ENCODE measurements at regions not wholly inside any gene's neighbourhood (a gene's known extent, or its start where the extent isn't known, plus 50 kb on each side); places are given as distances from the start of the nearest gene placed in this dataset.

GRCh38 chr6:135748189-135748588 is 103.3 kb upstream of the PDE7B start:
- no peak overlapping the region for H3K4me3 ChIP-seq (ENCODE audit: low read depth, low read length)
- TF ChIP-seq, protein P1, sequence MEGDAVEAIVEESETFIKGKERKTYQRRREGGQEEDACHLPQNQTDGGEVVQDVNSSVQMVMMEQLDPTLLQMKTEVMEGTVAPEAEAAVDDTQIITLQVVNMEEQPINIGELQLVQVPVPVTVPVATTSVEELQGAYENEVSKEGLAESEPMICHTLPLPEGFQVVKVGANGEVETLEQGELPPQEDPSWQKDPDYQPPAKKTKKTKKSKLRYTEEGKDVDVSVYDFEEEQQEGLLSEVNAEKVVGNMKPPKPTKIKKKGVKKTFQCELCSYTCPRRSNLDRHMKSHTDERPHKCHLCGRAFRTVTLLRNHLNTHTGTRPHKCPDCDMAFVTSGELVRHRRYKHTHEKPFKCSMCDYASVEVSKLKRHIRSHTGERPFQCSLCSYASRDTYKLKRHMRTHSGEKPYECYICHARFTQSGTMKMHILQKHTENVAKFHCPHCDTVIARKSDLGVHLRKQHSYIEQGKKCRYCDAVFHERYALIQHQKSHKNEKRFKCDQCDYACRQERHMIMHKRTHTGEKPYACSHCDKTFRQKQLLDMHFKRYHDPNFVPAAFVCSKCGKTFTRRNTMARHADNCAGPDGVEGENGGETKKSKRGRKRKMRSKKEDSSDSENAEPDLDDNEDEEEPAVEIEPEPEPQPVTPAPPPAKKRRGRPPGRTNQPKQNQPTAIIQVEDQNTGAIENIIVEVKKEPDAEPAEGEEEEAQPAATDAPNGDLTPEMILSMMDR (IDR thresholded peaks at IDR 0.05; ENCODE audit: insufficient read depth, low read depth, low read length): no peak
- no peak for DNase-seq (ENCODE audit: low read depth)

- no peak for DNase-seq (ENCODE audit: low read depth)
- no peak overlapping the region for H3K4me3 ChIP-seq (ENCODE audit: low read depth, low read length)
- TF ChIP-seq, protein P1 (IDR thresholded peaks at IDR 0.05; ENCODE audit: insufficient read depth, low read depth, low read length): no peak
Observed at GRCh38 chr6:135750081-135750480, 101.4 kb upstream of the PDE7B start.

- no peak for DNase-seq (ENCODE audit: low read depth)
- TF ChIP-seq, protein P1 (IDR thresholded peaks at IDR 0.05; ENCODE audit: insufficient read depth, low read depth, low read length): no peak
- H3K4me3 ChIP-seq (ENCODE audit: low read depth, low read length): no peak overlapping the region
Observed at GRCh38 chr6:135753196-135753595, 98.3 kb upstream of the PDE7B start.

- H3K4me3 ChIP-seq (ENCODE audit: low read depth, low read length): no peak overlapping the region
- TF ChIP-seq, protein P1 (IDR thresholded peaks at IDR 0.05; ENCODE audit: insufficient read depth, low read depth, low read length): peak; percentile 42
- DNase-seq (ENCODE audit: low read depth): peak; percentile 30
Observed at GRCh38 chr6:135759831-135760230, 91.7 kb upstream of the PDE7B start.

DNA sequence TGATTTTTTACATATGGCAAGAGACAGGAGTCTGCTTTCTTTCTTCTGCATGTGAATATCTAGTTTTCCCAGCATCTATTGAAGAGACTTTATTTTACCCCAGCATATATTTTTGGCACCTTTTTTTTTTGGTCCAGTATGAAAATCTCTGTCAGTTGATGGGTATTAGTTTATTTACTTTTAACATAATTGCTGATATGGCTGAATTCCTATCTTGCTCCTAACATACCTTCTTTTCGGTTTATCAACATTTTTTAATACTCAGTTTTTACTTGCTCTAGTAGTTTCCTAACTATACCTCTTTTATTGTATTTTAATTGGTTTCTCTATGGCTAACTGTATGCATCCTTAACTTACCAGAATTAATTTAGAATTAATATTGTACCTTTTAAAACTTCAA is 77.5 kb upstream of the PDE7B start:
- TF ChIP-seq, protein P1 (IDR thresholded peaks at IDR 0.05; ENCODE audit: insufficient read depth, low read depth, low read length): no peak
- no peak overlapping the region for H3K4me3 ChIP-seq (ENCODE audit: low read depth, low read length)
- no peak for DNase-seq (ENCODE audit: low read depth)

GRCh38 chr6:135779213-135779612 is 72.3 kb upstream of the PDE7B start:
- no peak overlapping the region for H3K4me3 ChIP-seq (ENCODE audit: low read depth, low read length)
- TF ChIP-seq, protein P1 (IDR thresholded peaks at IDR 0.05; ENCODE audit: insufficient read depth, low read depth, low read length): no peak
- DNase-seq (ENCODE audit: low read depth): no peak

DNA sequence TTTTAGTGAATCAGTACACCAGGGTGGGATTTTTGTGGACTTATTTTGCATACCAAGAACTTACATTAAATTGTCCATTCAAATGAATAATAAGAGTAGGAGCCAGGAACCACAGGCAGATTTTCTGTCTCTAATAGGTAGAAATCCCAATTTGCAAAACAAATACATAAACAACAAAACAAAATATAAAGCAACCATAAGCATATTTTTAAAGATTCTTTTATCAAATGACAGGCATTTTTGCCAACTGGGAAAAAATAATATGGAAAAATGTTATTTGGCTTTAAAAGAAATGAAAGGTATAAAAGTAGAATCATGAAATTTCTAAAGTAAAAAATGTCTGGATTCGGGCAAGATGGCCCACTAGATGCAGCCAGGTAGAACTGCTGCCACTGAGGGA is 71.2 kb upstream of the PDE7B start:
- no peak overlapping the region for H3K4me3 ChIP-seq (ENCODE audit: low read depth, low read length)
- TF ChIP-seq, protein P1 (IDR thresholded peaks at IDR 0.05; ENCODE audit: insufficient read depth, low read depth, low read length): no peak
- DNase-seq (ENCODE audit: low read depth): no peak

Measured in fibroblast of villous mesenchyme (primary cell).